NOMO-1 treated with DMSO at 0.1 percent for 48 hours (cell line): ENCODE measurements at regions not wholly inside any gene's neighbourhood (a gene's known extent, or its start where the extent isn't known, plus 50 kb on each side); places are given as distances from the start of the nearest gene placed in this dataset.
A peak's percentile ranks its signal among the peaks of the same experiment; 100 is the strongest.

Source experiments
- DNase-seq: peaks from one replicate; lab custom pipeline; 2025; ENCODE audit not compliant: unreplicated experiment; lab: John Stamatoyannopoulos, UW

GRCh38 chr3:72470904-72471417 lies 377.3 kb downstream of the SHQ1 start:
- no peak for DNase-seq

GRCh38 chr3:72465853-72466252 lies 382.4 kb downstream of the SHQ1 start:
- no peak for DNase-seq

- DNase-seq: no peak
These were observed 385.2 kb downstream of the SHQ1 start for GRCh38 chr3:72463083-72463482.

DNA sequence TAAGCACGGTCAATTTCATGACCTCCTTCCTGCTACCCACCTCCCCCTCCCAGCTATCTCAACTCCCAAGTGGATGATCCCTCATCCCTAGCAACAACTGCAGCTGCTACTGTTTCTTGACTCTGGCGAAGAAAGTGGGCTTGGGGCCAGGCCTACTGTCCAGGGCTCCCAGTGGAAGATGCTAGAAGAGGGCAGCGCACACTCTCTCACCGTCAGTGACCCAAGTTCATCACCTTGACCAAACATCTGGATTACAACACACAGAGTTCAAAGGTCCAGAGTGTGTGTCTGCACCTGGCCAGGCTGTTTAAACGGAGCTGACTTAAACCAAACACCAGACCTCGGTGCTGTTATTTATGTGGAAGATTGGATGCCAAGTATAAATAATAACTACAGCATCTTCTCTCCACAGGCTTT lies 385.6 kb downstream of the SHQ1 start:
- DNase-seq: no peak

DNA sequence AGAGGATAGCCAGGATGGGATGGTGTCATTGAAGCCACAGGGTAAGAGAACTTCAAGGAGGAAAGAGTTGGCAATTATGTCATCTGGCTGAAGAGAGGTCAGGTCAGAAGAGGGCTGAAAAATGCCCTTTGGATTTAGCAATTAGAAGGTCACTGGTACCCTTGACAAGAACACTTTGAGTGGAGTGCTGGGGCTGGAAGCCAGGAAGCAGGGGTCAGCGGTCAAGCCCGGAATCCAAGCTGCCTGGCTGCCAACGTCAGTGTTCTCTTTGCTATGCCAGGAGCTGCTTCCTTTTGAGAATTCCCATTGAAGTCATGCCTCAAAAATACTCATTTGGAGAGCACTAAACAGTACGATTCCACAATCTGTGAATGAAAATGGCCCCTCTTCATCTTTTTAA lies 386.5 kb downstream of the SHQ1 start:
- no peak for DNase-seq

GRCh38 chr3:72460205-72461174 lies 387.8 kb downstream of the SHQ1 start:
- DNase-seq: no peak

- DNase-seq: no peak
These were observed 388.7 kb downstream of the SHQ1 start for GRCh38 chr3:72459588-72459987.

GRCh38 chr3:72458375-72458774 lies 389.9 kb downstream of the SHQ1 start:
- DNase-seq: no peak

- no peak for DNase-seq
These were observed 393.8 kb downstream of the SHQ1 start for GRCh38 chr3:72454441-72454840.

- DNase-seq: no peak
These were observed 394.5 kb downstream of the SHQ1 start for GRCh38 chr3:72453706-72454105.

- no peak for DNase-seq
These were observed 395.5 kb downstream of the SHQ1 start for GRCh38 chr3:72452745-72453144.

DNA sequence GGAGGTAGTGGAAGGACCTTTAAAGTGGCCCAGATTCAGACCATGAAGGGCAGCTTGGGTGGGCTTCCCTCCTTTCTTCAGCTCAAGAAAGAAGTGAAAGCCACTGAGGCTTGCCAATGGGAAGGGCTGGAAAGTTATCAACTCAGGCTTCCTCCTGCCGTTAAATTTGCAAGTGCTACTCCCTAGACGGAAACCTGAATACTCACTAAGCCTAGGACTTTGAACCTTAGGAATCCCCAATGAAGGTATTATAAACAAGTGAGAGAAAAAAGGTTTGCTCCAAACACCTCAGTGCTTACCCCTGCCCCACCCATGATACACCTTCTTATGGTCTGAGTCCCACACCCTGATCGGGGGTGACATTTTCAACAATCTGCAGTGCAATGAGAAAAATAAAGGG lies 396.4 kb downstream of the SHQ1 start:
- DNase-seq: no peak

DNA sequence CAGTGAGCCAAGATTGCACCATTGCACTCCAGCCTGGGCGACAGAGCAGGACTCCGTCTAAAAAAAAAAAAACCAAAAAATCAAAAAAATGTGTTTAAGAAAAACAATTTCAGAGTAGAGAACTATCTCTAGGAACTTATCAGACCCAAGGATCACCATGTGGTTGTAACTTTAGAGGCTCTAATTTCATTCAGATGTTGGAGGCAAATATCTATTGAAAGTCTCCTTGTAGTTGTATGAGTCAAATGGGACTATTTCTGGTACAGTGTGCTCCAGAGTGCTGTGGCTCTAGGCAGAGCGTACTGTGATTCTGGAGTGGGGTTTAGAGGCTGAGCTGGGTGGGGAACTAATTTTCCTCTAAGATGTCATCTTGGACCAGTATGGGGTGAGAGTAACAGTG lies 398.7 kb downstream of the SHQ1 start:
- DNase-seq: no peak

DNA sequence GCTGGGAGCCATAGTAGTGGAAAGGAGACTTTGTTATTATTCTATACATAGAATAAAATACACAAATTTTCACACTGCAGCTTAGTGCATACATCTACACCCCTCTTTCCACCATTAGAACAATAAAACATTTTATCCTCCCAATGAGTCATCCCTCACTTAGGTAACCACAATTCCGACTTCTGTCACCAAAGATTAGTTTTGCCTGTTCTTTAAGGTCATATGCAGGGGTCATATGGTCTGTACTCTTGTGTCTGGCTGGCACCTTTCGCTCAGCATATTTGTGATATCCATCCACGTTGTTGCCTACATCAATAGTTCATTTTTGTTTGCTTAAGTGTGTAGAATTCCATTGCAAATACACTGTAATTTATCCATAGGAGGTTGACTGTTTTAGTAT lies 399.4 kb downstream of the SHQ1 start:
- no peak for DNase-seq

- DNase-seq: no peak
These were observed 399.8 kb downstream of the SHQ1 start for GRCh38 chr3:72448375-72448823.

- DNase-seq: peak; percentile 82
These were observed 400.9 kb downstream of the SHQ1 start for GRCh38 chr3:72447059-72447946.

- peak; percentile 14 for DNase-seq
These were observed 401.8 kb downstream of the SHQ1 start, which contains the start of gene RYBP for GRCh38 chr3:72446218-72447058. Gene RYBP (minus strand): TSS chr3:72446621.

DNA sequence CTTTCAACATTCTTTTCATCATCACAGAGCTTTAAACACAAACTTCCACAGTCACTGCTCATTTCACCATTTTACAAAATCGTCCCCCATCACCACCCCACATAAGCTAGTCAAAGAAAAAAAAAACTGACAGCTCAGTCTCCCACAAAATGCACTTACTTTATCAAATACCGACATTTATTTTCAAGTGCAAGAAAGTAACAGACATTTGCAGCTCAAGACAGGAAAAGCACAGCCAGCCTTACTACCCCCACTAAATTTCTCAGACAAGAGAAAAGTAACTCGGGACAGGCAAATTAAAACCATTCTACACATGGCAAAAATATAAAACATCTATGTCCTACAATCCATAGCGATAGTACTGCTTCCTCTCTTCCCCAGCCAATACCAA lies 402.4 kb downstream of the SHQ1 start:
- DNase-seq: no peak

- DNase-seq: no peak
These were observed 403.5 kb downstream of the SHQ1 start for GRCh38 chr3:72444656-72445223.

DNA sequence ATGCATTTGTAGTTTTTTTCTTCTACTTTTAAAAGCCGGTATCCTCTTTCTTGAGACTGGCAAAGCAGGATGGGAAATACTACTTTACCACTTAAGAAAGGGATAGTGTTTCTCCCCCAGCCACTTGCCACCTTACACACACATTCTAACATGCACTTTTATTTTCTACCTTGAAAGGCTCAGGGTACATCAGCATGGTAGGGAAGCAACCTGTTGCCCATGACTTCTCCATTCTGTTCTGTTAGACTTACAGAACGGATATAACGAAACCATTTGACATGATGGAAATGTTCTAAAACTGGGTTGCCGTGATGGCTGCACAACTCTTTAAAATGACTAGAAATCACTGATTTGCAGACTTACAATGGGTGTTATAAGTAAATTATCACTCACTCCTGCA lies 405.5 kb downstream of the SHQ1 start:
- DNase-seq: no peak
